GM12892 (cell line): ENCODE measurements at regions not wholly inside any gene's neighbourhood (a gene's known extent, or its start where the extent isn't known, plus 50 kb on each side); places are given as distances from the start of the nearest gene placed in this dataset.

ENCODE experiments used
- POLR2A ChIP-seq: IDR thresholded peaks from 2 replicates; pipeline ENCODE4 v1.6.1; 2011; ENCODE audit warnings: low read depth, low read length, control low read depth
- POLR2AphosphoS5 ChIP-seq: IDR thresholded peaks from 2 replicates; pipeline ENCODE4 v1.6.1; 2011; ENCODE audit warnings: low read depth, low read length, control low read depth
- TAF1 ChIP-seq: IDR thresholded peaks from 2 replicates; pipeline ENCODE4 v1.6.1; 2011; ENCODE audit warnings: low read depth, mild to moderate bottlenecking, control low read depth, low read length, borderline replicate concordance

DNA sequence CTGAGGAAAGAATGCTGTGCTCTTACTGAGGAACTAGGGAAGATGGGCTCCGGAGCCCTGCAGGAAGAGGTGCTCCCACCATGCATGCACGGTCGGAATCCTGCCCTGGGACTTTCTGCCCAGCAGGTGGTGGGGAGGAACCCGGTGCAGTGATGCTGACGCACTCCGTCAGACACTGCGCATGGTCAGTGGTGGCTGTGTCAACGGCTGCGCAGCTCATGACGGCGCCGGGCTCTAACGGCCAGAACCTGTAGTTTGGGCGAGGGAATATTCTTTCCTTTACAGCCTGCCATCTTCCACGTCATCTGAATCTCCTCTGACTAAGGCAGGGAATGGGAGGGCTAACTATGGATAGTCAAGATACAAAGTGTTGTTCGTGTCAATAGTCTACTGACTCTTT is 189.2 kb upstream of the MGMT start:
- TF ChIP-seq POLR2AphosphoS5 (no peak), TAF1 (no peak), POLR2A (no peak)
